A673 (cell line): ENCODE measurements at regions not wholly inside any gene's neighbourhood (a gene's known extent, or its start where the extent isn't known, plus 50 kb on each side); places are given as distances from the start of the nearest gene placed in this dataset.

Experiments used
- BruUV-seq: library from RNA; stranded (reverse); fragments of 400-500 nt; replicated peaks from 2 replicates; lab custom pipeline; 2021; lab: Mats Ljungman, UMichigan
- CTCF ChIA-PET: fragments of 300-600 bp; sonication (Branson Sonifier 250); formaldehyde crosslinking; loops from one replicate; lab custom pipeline; 2022; ENCODE audit warnings: antibody characterized with exemption; lab: Charles Lee
- POLR2A ChIA-PET: fragments of 300-600 bp; sonication (Branson Sonifier 250); formaldehyde crosslinking; loops from one replicate; lab custom pipeline; 2022; ENCODE audit warnings: antibody characterized with exemption; ENCODE audit not compliant: low non-redundant PET; lab: Charles Lee
- DNase-seq: peaks from one replicate; pipeline ENCODE4 v3.0.0-alpha.2; 2015; ENCODE audit warnings: low spot score
- H3K27ac ChIP-seq: fragments of 200-600 bp; sonication (generic); 2 replicates; pipeline ENCODE4 v1.5.1; 2016; ENCODE audit warnings: mixed run types, low read depth, mild to moderate bottlenecking, mixed read lengths, antibody characterized with exemption, low read length; ENCODE audit not compliant: poor library complexity, severe bottlenecking
- H3K27me3 ChIP-seq: fragments of 200-600 bp; sonication (generic); replicated peaks from 2 replicates; pipeline ENCODE4 v1.6.1; 2017; ENCODE audit warnings: mixed run types, low read depth, mild to moderate bottlenecking, mixed read lengths, antibody characterized with exemption, low read length; ENCODE audit not compliant: insufficient read depth, poor library complexity
- H3K36me3 ChIP-seq: fragments of 200-600 bp; sonication (generic); 2 replicates; pipeline ENCODE4 v1.6.1; 2016; ENCODE audit warnings: mixed run types, mild to moderate bottlenecking, mixed read lengths, antibody characterized with exemption, low read length; ENCODE audit not compliant: insufficient read depth, poor library complexity, severe bottlenecking
- H3K4me1 ChIP-seq: fragments of 200-600 bp; sonication (generic); 2 replicates; pipeline ENCODE4 v1.6.1; 2017; ENCODE audit warnings: mixed run types, mild to moderate bottlenecking, mixed read lengths, antibody characterized with exemption, low read length; ENCODE audit not compliant: insufficient read depth, poor library complexity, severe bottlenecking
- H3K4me3 ChIP-seq: fragments of 200-600 bp; sonication (generic); 2 replicates; pipeline ENCODE4 v1.5.1; 2016; ENCODE audit warnings: low read depth, mixed run types, mild to moderate bottlenecking, mixed read lengths, low read length; ENCODE audit not compliant: poor library complexity, severe bottlenecking
- H3K9me3 ChIP-seq: fragments of 200-600 bp; sonication (generic); 2 replicates; pipeline ENCODE4 v1.6.1; 2016; ENCODE audit warnings: mixed run types, low read depth, mild to moderate bottlenecking, mixed read lengths, antibody characterized with exemption, low read length; ENCODE audit not compliant: poor library complexity, severe bottlenecking
- EZH2 ChIP-seq: fragments of 200-600 bp; sonication (generic); IDR thresholded peaks from 2 replicates; pipeline ENCODE4 v1.6.1; 2017; ENCODE audit warnings: borderline replicate concordance, low read depth, mild to moderate bottlenecking, mixed read lengths, antibody characterized with exemption, low read length; ENCODE audit not compliant: poor library complexity, severe bottlenecking
- intact Hi-C: fragments of 100-400 bp; cut with micrococcal nuclease; formaldehyde crosslinking; loops from one replicate; pipeline ENCODE4 v1.10.0; 2022; ENCODE audit not compliant: unreplicated experiment
- TF ChIP-seq, protein P1 (sequence below): fragments of 300-800, 200-600 bp; sonication (generic); conservative IDR thresholded peaks from 2 replicates; pipeline ENCODE4 v1.5.1; 2017; ENCODE audit warnings: low read depth, mild to moderate bottlenecking, antibody characterized with exemption, low read length, moderate library complexity, mixed read lengths

DNA sequence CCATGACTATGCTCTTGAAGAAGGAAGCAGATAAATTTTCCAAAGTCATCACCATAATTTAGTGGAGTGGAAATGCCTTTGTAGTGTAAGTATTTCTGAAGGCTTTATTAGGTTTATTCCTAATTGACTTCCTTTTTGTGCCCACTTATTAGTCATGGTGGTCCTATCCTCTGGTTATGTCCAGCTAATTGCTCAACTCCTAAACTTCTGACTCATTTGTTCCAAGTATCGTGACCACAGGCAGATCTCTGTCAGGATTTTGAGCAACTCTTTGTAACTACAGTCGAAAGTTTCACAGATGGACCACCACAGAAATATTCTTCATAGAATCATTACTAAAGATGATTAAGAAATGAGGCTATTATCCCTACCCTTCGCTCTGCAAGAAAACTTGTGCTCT is 315.6 kb upstream of the PTCHD4 start:
- intact Hi-C loops, result loop anchor here (10.0 kb wide), 1 partner anchor 338 kb away; no protein-coding TSS in a partner anchor
- no peak for TF ChIP-seq EZH2
- TF ChIP-seq, protein P1, sequence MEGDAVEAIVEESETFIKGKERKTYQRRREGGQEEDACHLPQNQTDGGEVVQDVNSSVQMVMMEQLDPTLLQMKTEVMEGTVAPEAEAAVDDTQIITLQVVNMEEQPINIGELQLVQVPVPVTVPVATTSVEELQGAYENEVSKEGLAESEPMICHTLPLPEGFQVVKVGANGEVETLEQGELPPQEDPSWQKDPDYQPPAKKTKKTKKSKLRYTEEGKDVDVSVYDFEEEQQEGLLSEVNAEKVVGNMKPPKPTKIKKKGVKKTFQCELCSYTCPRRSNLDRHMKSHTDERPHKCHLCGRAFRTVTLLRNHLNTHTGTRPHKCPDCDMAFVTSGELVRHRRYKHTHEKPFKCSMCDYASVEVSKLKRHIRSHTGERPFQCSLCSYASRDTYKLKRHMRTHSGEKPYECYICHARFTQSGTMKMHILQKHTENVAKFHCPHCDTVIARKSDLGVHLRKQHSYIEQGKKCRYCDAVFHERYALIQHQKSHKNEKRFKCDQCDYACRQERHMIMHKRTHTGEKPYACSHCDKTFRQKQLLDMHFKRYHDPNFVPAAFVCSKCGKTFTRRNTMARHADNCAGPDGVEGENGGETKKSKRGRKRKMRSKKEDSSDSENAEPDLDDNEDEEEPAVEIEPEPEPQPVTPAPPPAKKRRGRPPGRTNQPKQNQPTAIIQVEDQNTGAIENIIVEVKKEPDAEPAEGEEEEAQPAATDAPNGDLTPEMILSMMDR, result no peak
- Histone ChIP-seq H3K27me3 (no peaks in the 10 kb centered on the region), H3K36me3 (no peaks in the 10 kb centered on the region), H3K9me3 (no peaks in the 10 kb centered on the region), H3K4me1 (peaks cover 19% of the 10 kb centered on the region), H3K4me3 (no peak overlapping the region), H3K27ac (no peak overlapping the region)
- DNase-seq, result no peak
- ChIA-PET CTCF (no interaction called here), POLR2A (no interaction called here)
- BruUV-seq, result no TSS peak

- peaks cover under 1% of the 10 kb centered on the region for H3K4me1 ChIP-seq
- H3K36me3 ChIP-seq, result no peaks in the 10 kb centered on the region
- H3K27me3 ChIP-seq, result no peaks in the 10 kb centered on the region
- no peak for DNase-seq
- no peak overlapping the region for H3K27ac ChIP-seq
- ChIA-PET POLR2A (no interaction called here), CTCF (no interaction called here)
- intact Hi-C loops, result loop anchor here (10.0 kb wide), 1 partner anchor 341 kb away; no protein-coding TSS in a partner anchor
- H3K4me3 ChIP-seq, result no peak overlapping the region
- BruUV-seq, result no TSS peak
- no peaks in the 10 kb centered on the region for H3K9me3 ChIP-seq
- TF ChIP-seq, protein P1, result no peak
- no peak for TF ChIP-seq EZH2
Measured at GRCh38 chr6:48423640-48424365, 312.8 kb upstream of the PTCHD4 start.

DNA sequence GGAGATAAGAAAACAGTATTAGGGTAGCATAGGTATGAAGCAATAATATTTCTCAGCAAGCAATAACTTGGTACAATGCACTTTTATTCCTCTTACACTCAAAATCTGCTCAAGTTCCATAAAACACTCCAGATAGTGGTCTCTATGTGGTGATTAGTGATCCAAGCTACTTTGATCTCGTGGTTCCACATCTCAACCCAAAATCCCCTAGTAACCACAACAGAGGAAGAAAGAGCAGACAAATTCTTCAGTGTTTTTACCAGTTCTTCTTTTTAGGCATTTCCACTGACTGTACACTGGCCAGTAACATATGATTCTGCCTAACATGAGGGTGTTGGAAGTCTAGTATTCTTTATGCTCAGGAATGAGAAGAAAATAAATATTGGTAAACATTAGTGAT is 309.0 kb upstream of the PTCHD4 start:
- H3K27ac ChIP-seq, result no peak overlapping the region
- ChIA-PET CTCF (no interaction called here), POLR2A (no interaction called here)
- no peaks in the 10 kb centered on the region for H3K9me3 ChIP-seq
- no peak for DNase-seq
- no peaks in the 10 kb centered on the region for H3K4me1 ChIP-seq
- no TSS peak for BruUV-seq
- no peaks in the 10 kb centered on the region for H3K36me3 ChIP-seq
- intact Hi-C loops, result loop anchor here (10.0 kb wide), 1 partner anchor 345 kb away; no protein-coding TSS in a partner anchor
- no peak overlapping the region for H3K4me3 ChIP-seq
- no peaks in the 10 kb centered on the region for H3K27me3 ChIP-seq
- TF ChIP-seq, protein P1, result no peak
- no peak for TF ChIP-seq EZH2
